GM19468 (cell line): ENCODE measurements at regions not wholly inside any gene's neighbourhood (a gene's known extent, or its start where the extent isn't known, plus 50 kb on each side); places are given as distances from the start of the nearest gene placed in this dataset.

Source experiments
- ATAC-seq: cut with Tn5 transposase; IDR thresholded peaks from one replicate; pipeline ENCODE4 v1.9.1; 2021; ENCODE audit warnings: mild to moderate bottlenecking, moderate library complexity, moderate number of reproducible peaks; ENCODE audit not compliant: unreplicated experiment; ENCODE audit errors: extremely low read depth

GRCh38 chr10:113285305-113285704 is 267.5 kb upstream of the HABP2 start:
- no peak for ATAC-seq

DNA sequence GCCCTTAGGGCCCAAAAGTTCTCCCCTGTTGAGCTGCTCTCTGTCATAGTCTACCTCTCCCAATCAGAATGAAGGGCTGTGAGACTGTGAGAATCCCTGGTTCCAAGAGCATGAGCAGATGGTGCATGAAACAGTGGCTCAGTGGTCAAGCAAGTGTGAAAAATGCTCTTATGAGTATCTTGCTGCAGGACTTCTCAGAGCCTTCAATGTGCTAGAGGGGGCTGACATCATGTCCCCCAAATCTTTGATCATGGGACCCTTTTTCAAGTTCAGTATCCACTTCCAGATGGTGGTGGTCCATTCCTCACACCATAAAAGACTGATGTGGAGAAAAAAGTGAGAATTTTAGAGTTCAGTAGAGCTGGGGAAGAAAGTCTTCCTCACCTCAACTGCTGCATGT is 265.3 kb upstream of the HABP2 start:
- ATAC-seq = no peak

GRCh38 chr10:113290137-113290536 is 262.7 kb upstream of the HABP2 start:
- no peak for ATAC-seq

- ATAC-seq = no peak
Measured at GRCh38 chr10:113291413-113291812, 261.4 kb upstream of the HABP2 start.

DNA sequence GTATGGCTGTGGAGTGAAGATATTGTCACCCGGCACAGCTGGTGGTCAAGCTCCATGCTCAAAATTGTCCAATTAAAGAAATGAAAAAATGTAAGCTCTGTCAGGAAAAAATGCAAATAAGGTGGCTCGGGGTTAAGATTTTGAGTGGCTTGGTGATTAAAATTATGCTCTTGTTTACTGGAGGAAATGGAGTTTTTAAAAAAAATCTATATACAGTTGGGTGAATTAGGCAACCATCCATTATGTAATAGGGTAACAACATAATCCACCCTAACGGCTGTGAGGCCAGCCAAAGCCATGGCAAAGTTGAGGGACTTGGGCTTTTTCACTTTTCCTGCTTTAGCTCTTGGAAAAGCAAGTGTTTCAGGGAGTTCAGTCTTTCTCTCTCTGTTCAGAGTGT is 260.8 kb upstream of the HABP2 start:
- no peak for ATAC-seq

- ATAC-seq = no peak
Measured at GRCh38 chr10:113292743-113293142, 260.1 kb upstream of the HABP2 start.

DNA sequence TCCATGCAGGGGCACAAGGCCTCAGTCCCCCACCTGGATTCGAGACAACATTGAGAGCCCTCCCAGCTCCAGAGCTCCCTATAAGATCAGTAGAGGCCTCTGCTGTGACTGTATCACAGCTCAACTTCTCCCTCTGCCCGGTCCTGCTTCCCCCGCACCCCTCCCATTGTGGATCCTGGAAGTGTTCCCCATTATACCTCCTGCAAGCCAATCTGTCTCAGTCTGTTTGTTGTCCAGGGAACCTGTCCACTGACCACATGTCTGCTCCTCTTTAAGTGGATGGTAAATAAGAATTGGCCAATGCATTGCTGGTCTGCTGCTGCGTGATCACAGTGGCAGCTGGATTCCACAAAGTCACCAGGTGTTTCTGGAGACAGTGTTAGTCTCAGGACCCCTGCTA is 259.7 kb upstream of the HABP2 start:
- ATAC-seq = no peak

DNA sequence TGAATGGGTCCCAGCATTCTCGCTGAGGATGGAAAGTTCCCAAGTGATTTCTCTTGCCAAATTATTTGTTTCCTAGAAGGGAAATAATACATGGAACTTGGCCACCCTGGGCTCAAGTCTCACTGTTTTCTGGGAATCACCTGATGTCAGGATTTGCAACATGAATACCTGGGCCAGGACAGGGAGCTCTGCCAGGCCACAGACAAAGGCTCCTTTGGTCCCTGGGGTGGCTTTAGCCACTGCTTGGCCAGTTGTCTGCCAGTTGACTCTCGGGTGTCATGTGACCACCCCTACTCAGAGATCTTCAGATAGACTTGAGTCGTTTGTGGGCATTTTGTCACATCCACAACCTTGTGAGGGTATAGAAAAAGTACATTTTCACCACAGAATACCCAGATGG is 258.0 kb upstream of the HABP2 start:
- ATAC-seq = no peak

GRCh38 chr10:113297226-113297625 is 255.6 kb upstream of the HABP2 start:
- ATAC-seq = no peak

- ATAC-seq = no peak
Measured at GRCh38 chr10:113298616-113299015, 254.2 kb upstream of the HABP2 start.

DNA sequence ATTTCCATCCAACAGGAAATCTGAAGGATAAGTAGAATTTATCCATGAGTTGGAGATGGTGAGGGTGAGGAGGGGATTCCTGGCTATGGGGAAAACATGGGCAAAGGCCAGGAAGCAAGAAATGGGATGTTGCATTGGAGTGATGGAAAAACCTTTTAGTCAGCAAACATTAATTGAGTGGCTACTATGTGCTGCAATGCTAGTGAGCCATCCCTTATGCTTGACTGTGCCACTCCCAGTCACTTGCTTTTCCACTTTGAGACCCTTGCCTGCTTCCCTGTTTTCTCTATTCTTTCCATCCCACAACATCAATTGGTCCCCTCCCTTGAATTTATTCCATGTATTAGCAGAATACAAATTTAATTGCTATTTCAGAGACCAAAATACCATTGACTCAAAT is 252.7 kb upstream of the HABP2 start:
- no peak for ATAC-seq

GRCh38 chr10:113300617-113301016 is 252.2 kb upstream of the HABP2 start:
- ATAC-seq = peak; percentile 47

DNA sequence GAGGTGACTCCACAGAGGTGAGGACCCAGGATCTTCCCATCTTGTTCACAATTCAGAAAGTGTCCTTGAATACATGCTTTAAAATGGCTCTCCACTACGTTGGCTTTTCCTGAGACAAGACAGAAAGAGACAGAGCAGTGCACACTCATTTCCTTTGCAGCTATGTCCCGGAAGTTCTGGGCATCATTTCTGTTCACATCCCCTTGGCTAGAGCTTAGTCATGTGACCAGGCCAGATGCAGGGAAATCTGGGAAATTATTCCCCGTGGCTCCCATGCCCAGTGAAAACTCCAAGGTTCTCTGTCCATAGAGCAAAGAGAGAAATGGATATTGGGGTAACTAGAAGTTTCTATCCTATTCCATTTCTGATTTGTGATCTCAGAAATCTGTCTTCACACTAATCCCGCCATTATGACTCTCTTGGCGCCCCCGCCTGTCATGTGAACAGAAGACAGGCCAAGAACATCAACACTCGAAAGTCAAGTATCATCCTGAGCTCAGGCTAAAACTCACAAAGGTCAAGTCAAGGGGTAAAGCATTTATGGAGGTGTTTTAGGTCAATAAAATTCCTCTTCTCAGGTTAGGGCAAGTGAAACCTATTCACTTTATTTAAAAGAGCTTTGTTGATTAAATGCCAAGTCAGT is 251.4 kb upstream of the HABP2 start:
- no peak for ATAC-seq

DNA sequence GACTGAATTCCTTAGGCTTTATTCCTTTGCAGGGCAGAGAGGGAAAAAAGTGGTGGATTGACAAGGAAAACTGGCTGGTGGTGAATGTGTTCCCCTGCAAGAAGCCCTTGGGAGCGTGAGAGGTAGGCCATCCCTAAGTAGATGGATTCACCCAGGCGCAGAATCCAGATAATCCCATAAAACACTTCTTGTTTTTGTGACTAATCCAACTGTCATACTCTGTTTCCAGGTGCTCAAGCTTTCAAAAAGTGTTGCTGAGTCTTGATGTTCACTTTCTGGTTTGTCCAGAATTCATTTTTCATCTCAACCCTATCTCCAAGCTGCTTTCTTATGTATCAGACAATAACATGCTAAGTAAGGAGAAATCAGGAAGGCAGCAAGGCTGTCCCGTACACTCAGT is 250.8 kb upstream of the HABP2 start:
- ATAC-seq = no peak

DNA sequence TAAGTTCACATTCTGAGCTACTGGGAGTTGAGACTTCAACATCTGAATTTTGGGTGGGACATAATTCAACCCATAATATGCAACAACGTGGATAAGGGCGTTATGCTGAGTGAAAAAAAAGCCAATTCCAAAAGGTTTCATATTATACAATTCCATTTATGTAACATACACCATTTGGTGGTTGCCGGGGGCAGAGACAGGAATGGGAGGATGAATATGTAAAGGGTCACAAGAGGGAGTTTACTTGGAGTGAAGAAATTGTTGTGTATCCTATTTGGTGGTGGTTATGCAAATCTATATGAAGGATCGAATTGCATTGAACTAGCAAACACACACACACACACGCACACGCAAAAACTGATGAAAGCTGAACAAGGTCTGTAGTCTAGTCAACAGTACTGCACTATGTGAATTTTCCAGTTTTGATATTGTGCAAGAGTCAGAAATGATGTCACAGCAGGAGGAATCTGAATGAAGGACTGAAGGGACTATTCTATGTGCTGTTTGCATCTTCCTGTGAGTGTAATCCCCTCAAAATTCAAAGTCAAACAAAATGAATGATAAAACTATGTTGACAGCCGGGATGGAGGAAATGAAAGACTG is 249.2 kb upstream of the HABP2 start:
- ATAC-seq = no peak

DNA sequence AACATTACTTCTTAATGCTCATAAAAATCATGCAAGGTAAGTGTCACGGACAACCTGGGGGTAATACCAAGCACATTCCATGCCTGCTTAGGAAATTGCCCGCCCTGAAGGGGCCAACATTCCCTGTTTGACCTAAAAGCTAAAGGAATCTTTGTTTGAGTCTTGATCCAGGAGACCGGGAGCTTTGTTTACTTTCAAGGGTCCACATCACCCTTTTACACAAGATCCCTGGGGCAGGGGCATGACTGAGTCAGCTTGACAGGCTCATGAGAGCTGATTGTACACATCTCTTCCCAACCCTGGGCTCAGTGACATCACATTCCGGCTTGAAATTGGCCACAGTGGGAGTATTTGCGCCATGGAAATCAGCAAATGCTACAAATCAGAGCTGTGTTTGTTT is 248.1 kb upstream of the HABP2 start:
- ATAC-seq = no peak

GRCh38 chr10:113305871-113306270 is 247.0 kb upstream of the HABP2 start:
- no peak for ATAC-seq

DNA sequence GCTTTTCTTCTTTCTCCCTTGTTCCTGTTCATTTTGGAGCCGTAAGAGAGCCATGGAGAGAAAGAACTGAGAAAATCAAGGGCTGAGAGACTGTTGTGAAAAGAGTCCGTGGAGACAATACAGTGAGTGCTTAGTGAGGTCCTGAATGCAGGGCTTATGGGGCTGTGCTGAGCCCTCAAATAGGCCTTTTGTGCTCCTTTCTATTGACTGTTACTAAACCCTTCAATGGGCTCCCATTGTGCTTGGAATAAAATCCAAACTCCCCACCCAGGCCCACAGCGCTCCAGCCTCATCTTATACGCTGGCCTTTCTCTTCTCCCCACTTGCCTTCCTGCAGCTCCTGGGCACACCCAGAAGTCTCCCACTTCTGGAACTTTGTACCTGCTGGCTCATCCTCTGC is 243.1 kb upstream of the HABP2 start:
- no peak for ATAC-seq

DNA sequence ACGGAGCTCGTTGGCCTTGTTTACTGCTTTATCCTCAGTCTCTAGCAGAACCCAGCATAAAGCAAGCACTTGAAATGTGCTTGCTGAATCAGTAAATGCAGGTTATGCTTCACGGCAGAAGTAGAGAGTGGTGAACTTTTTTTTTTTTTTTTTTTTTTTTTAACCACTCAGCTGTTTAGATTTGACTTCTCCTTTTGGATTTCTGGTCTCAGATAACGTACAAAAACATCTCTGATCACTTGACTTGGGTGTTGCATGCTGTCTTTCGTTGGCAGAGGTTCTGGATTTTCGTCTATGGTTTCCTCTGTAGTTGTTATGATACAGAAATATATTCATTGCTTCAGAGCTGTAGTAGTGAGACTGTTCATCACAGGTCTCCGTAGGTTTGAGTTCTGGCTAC is 242.5 kb upstream of the HABP2 start:
- no peak for ATAC-seq

- ATAC-seq = no peak
Measured at GRCh38 chr10:113313048-113313602, 239.7 kb upstream of the HABP2 start.

DNA sequence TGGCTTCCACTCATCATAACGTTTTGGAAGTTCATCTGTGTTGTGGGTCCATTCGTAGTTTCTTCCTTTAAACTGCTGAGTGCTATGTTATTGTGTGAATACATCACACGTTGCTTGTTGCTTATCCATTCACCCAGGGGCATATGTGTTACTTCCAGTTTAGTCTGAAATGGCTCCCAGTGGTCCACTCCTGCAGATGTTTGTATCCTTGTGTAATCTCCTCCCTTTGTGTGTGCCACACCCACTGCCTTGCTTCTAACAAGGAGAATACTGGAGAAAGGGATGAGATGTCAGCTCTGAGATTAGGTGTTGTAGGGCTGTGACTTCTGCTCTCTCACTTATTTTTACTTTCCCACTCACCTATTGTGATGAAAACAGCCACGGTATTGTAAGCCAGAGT is 239.1 kb upstream of the HABP2 start:
- no peak for ATAC-seq

GRCh38 chr10:113316506-113316905 is 236.3 kb upstream of the HABP2 start:
- ATAC-seq = no peak
